Naive B cell (primary cell): ENCODE measurements at regions not wholly inside any gene's neighbourhood (a gene's known extent, or its start where the extent isn't known, plus 50 kb on each side); places are given as distances from the start of the nearest gene placed in this dataset.
"Not testable (repeated sequence)": the region's sequence is repeated elsewhere in the genome, so short reads cannot be mapped to it uniquely, and the experiment has no call there.

Experiments used
- ATAC-seq, 2 donors: fragments of 150-1000 bp; cut with Tn5 transposase; 2 replicates each; pipeline ENCODE4 v1.10.0; 2021; ENCODE audit warnings: low read depth in 2 of 2, mild to moderate bottlenecking in 2 of 2, moderate library complexity in 2 of 2
- DNase-seq: peaks from one replicate; pipeline ENCODE4 v3.0.0; 2022
- H3K27ac Mint-ChIP-seq, 6 donors: one replicate each; pipeline ENCODE4 v1.8.0; 2020 to 2022; ENCODE audit warnings: mild to moderate bottlenecking in 6 of 6, mixed read lengths in 6 of 6, moderate library complexity in 5 of 6, inconsistent platforms in 2 of 6
- H3K27me3 Mint-ChIP-seq, 3 donors: one replicate each; pipeline ENCODE4 v1.8.0; 2021 to 2022; ENCODE audit warnings: mixed read lengths in 3 of 3, mild to moderate bottlenecking in 1 of 3
- H3K36me3 Mint-ChIP-seq, 2 donors: one replicate each; pipeline ENCODE4 v1.8.0; 2020 to 2022; ENCODE audit warnings: mixed read lengths in 2 of 2, inconsistent platforms in 1 of 2, mild to moderate bottlenecking in 1 of 2
- H3K4me1 Mint-ChIP-seq, 3 donors: one replicate each; pipeline ENCODE4 v1.8.0; 2020 to 2022; ENCODE audit warnings: mixed read lengths in 3 of 3, inconsistent platforms in 1 of 3, mild to moderate bottlenecking in 1 of 3, moderate library complexity in 1 of 3
- H3K4me3 Mint-ChIP-seq, 8 donors: one replicate each; pipeline ENCODE4 v1.8.0; 2020 to 2022; ENCODE audit warnings: mild to moderate bottlenecking in 8 of 8, mixed read lengths in 8 of 8, moderate library complexity in 8 of 8, inconsistent platforms in 2 of 8
- H3K9me3 Mint-ChIP-seq, 7 donors: one replicate each; pipeline ENCODE4 v1.8.0; 2020 to 2022; ENCODE audit warnings: mixed read lengths in 7 of 7, mild to moderate bottlenecking in 5 of 7, inconsistent platforms in 2 of 7, moderate library complexity in 1 of 7

- not testable (repeated sequence) for DNase-seq, H3K4me1 Mint-ChIP-seq, H3K36me3 Mint-ChIP-seq, H3K9me3 Mint-ChIP-seq, ATAC-seq, H3K4me3 Mint-ChIP-seq, H3K27ac Mint-ChIP-seq
- H3K27me3 Mint-ChIP-seq: peaks cover 6 to 11% (median 8%) of the 10 kb centered on the region in 3 donors
These were observed 82.6 kb upstream of the POMZP3 start for GRCh38 chr7:76709703-76710102.

GRCh38 chr7:76708446-76708845 is 81.4 kb upstream of the POMZP3 start:
- DNase-seq, H3K4me3 Mint-ChIP-seq, ATAC-seq, H3K27ac Mint-ChIP-seq, H3K9me3 Mint-ChIP-seq, H3K36me3 Mint-ChIP-seq, H3K4me1 Mint-ChIP-seq: not testable (repeated sequence)
- H3K27me3 Mint-ChIP-seq: peaks cover 6 to 11% (median 8%) of the 10 kb centered on the region in 3 donors

- not testable (repeated sequence) for H3K4me3 Mint-ChIP-seq, DNase-seq, H3K4me1 Mint-ChIP-seq, H3K36me3 Mint-ChIP-seq, H3K27ac Mint-ChIP-seq, H3K9me3 Mint-ChIP-seq, ATAC-seq
- peaks cover 6 to 11% (median 8%) of the 10 kb centered on the region in 3 donors for H3K27me3 Mint-ChIP-seq
These were observed 76.7 kb upstream of the POMZP3 start for GRCh38 chr7:76703815-76704214.

GRCh38 chr7:76686277-76686676 is 59.2 kb upstream of the POMZP3 start:
- H3K27me3 Mint-ChIP-seq, H3K36me3 Mint-ChIP-seq, H3K27ac Mint-ChIP-seq, H3K9me3 Mint-ChIP-seq, DNase-seq, H3K4me1 Mint-ChIP-seq, H3K4me3 Mint-ChIP-seq, ATAC-seq: not testable (repeated sequence)

GRCh38 chr7:76684737-76685136 is 57.7 kb upstream of the POMZP3 start:
- H3K36me3 Mint-ChIP-seq, H3K4me1 Mint-ChIP-seq, H3K27ac Mint-ChIP-seq, H3K9me3 Mint-ChIP-seq, DNase-seq, H3K4me3 Mint-ChIP-seq, ATAC-seq, H3K27me3 Mint-ChIP-seq: not testable (repeated sequence)

- DNase-seq, H3K4me3 Mint-ChIP-seq, H3K4me1 Mint-ChIP-seq, ATAC-seq, H3K27me3 Mint-ChIP-seq, H3K9me3 Mint-ChIP-seq, H3K36me3 Mint-ChIP-seq: not testable (repeated sequence)
- H3K27ac Mint-ChIP-seq: peak overlapping the region in 2 of 6 donors; percentile 41 to 55
These were observed 56.6 kb upstream of the POMZP3 start for GRCh38 chr7:76683631-76684030.

GRCh38 chr7:76681810-76682209 is 54.7 kb upstream of the POMZP3 start:
- not testable (repeated sequence) for ATAC-seq, H3K9me3 Mint-ChIP-seq, H3K4me3 Mint-ChIP-seq, H3K36me3 Mint-ChIP-seq, DNase-seq, H3K4me1 Mint-ChIP-seq, H3K27ac Mint-ChIP-seq
- peaks cover 0 to 11% (median 0%) of the 10 kb centered on the region in 3 donors for H3K27me3 Mint-ChIP-seq

- not testable (repeated sequence) for DNase-seq, ATAC-seq, H3K27ac Mint-ChIP-seq, H3K9me3 Mint-ChIP-seq, H3K4me3 Mint-ChIP-seq, H3K36me3 Mint-ChIP-seq, H3K4me1 Mint-ChIP-seq
- peaks cover 0 to 15% (median 0%) of the 10 kb centered on the region in 3 donors for H3K27me3 Mint-ChIP-seq
These were observed 52.1 kb upstream of the POMZP3 start for GRCh38 chr7:76679174-76679573.

GRCh38 chr7:76678500-76678899 is 51.4 kb upstream of the POMZP3 start:
- H3K36me3 Mint-ChIP-seq, H3K4me1 Mint-ChIP-seq, ATAC-seq: not testable (repeated sequence)

GRCh38 chr7:76676890-76677289 is 49.8 kb upstream of the POMZP3 start:
- H3K9me3 Mint-ChIP-seq, H3K4me1 Mint-ChIP-seq, DNase-seq, H3K4me3 Mint-ChIP-seq, H3K36me3 Mint-ChIP-seq: not testable (repeated sequence)
- H3K27me3 Mint-ChIP-seq: peaks cover 0 to 16% (median 0%) of the 10 kb centered on the region in 3 donors
- peak in 1 of 2 donors; percentile 44 for ATAC-seq
- H3K27ac Mint-ChIP-seq: peak overlapping the region in 1 of 6 donors; percentile 81

More at GRCh38 chr7:76678500-76678899, 51.4 kb upstream of the POMZP3 start:
- peaks cover 0 to 12% (median 0%) of the 10 kb centered on the region in 3 donors for H3K27me3 Mint-ChIP-seq
- not testable (repeated sequence) for H3K4me3 Mint-ChIP-seq, H3K27ac Mint-ChIP-seq, DNase-seq, H3K9me3 Mint-ChIP-seq
